MM.1S (cell line): ENCODE measurements at regions not wholly inside any gene's neighbourhood (a gene's known extent, or its start where the extent isn't known, plus 50 kb on each side); places are given as distances from the start of the nearest gene placed in this dataset.

Experiments
- DNase-seq: peaks from one replicate; pipeline ENCODE4 v3.0.0-alpha.2; 2015
- H2AFZ ChIP-seq: fragments of 300-600 bp; sonication (generic); 2 replicates; pipeline ENCODE4 v1.6.0; 2016; ENCODE audit warnings: antibody characterized with exemption, low read length
- H3F3A ChIP-seq: fragments of 300-600 bp; sonication (generic); 2 replicates; pipeline ENCODE4 v1.6.1; 2016; ENCODE audit warnings: mild to moderate bottlenecking, antibody characterized with exemption, low read length, moderate library complexity, mixed read lengths; ENCODE audit not compliant: insufficient read depth
- H3K27ac ChIP-seq: fragments of 300-600 bp; sonication (generic); 2 replicates; pipeline ENCODE4 v1.5.1; 2016; ENCODE audit warnings: mild to moderate bottlenecking, low read length
- H3K27me3 ChIP-seq: fragments of 300-600 bp; sonication (generic); replicated peaks from 2 replicates; pipeline ENCODE4 v1.6.0; 2016; ENCODE audit warnings: low read length; ENCODE audit not compliant: insufficient read depth
- H3K36me3 ChIP-seq: fragments of 300-600 bp; sonication (generic); replicated peaks from 2 replicates; pipeline ENCODE4 v1.6.1; 2016; ENCODE audit warnings: mild to moderate bottlenecking, low read length, mixed read lengths; ENCODE audit not compliant: insufficient read depth
- H3K4me1 ChIP-seq: fragments of 300-600 bp; sonication (generic); 2 replicates; pipeline ENCODE4 v1.6.1; 2016; ENCODE audit warnings: low read length, mixed read lengths
- H3K4me2 ChIP-seq: fragments of 300-600 bp; sonication (generic); 2 replicates; pipeline ENCODE4 v1.6.0; 2016; ENCODE audit warnings: low read depth, low read length
- H3K4me3 ChIP-seq: fragments of 300-600 bp; sonication (generic); 2 replicates; pipeline ENCODE4 v1.5.1; 2016; ENCODE audit warnings: low read length, mixed read lengths
- H3K79me2 ChIP-seq: fragments of 300-600 bp; sonication (generic); 2 replicates; pipeline ENCODE4 v1.6.1; 2016; ENCODE audit warnings: mixed run types, low read length, mixed read lengths
- H3K9ac ChIP-seq: fragments of 300-600 bp; sonication (generic); 2 replicates; pipeline ENCODE4 v1.6.1; 2016; ENCODE audit warnings: low read length, mixed read lengths
- H3K9me2 ChIP-seq: fragments of 300-600 bp; sonication (generic); replicated peaks from 2 replicates; pipeline ENCODE4 v1.6.1; 2016; ENCODE audit warnings: mild to moderate bottlenecking, low read length, mixed read lengths; ENCODE audit not compliant: insufficient read depth
- H3K9me3 ChIP-seq: fragments of 300-600 bp; sonication (generic); replicated peaks from 2 replicates; pipeline ENCODE4 v1.6.1; 2016; ENCODE audit warnings: mild to moderate bottlenecking, low read length, mixed read lengths; ENCODE audit not compliant: insufficient read depth
- H4K20me1 ChIP-seq: fragments of 300-600 bp; sonication (generic); 2 replicates; pipeline ENCODE4 v1.6.1; 2016; ENCODE audit warnings: mild to moderate bottlenecking, low read length, moderate library complexity, mixed read lengths; ENCODE audit not compliant: insufficient read depth
- EZH2 ChIP-seq: fragments of 300-600 bp; sonication (generic); optimal IDR thresholded peaks from 2 replicates; pipeline ENCODE3; 2017; ENCODE audit warnings: low read depth, mild to moderate bottlenecking, antibody characterized with exemption, low read length, mixed read lengths
- EZH2phosphoT487 ChIP-seq: fragments of 300-600 bp; sonication (generic); IDR thresholded peaks from 2 replicates; pipeline ENCODE4 v1.6.1; 2018; ENCODE audit warnings: antibody characterized with exemption, low read length
- TF ChIP-seq, protein P1 (sequence below): fragments of 300-600 bp; sonication (generic); IDR thresholded peaks from 2 replicates; pipeline ENCODE4 v1.5.1; 2016; ENCODE audit warnings: antibody characterized with exemption, low read length, mixed read lengths

- H3F3A ChIP-seq = no peaks in the 10 kb centered on the region
- no peaks in the 10 kb centered on the region for H3K4me1 ChIP-seq
- no peak overlapping the region for H3K9ac ChIP-seq
- no peaks in the 10 kb centered on the region for H3K79me2 ChIP-seq
- no peak for TF ChIP-seq EZH2
- TF ChIP-seq, protein P1, sequence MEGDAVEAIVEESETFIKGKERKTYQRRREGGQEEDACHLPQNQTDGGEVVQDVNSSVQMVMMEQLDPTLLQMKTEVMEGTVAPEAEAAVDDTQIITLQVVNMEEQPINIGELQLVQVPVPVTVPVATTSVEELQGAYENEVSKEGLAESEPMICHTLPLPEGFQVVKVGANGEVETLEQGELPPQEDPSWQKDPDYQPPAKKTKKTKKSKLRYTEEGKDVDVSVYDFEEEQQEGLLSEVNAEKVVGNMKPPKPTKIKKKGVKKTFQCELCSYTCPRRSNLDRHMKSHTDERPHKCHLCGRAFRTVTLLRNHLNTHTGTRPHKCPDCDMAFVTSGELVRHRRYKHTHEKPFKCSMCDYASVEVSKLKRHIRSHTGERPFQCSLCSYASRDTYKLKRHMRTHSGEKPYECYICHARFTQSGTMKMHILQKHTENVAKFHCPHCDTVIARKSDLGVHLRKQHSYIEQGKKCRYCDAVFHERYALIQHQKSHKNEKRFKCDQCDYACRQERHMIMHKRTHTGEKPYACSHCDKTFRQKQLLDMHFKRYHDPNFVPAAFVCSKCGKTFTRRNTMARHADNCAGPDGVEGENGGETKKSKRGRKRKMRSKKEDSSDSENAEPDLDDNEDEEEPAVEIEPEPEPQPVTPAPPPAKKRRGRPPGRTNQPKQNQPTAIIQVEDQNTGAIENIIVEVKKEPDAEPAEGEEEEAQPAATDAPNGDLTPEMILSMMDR = no peak
- no peak for TF ChIP-seq EZH2phosphoT487
- H3K9me3 ChIP-seq = no peaks in the 10 kb centered on the region
- H3K36me3 ChIP-seq = no peaks in the 10 kb centered on the region
- no peaks in the 10 kb centered on the region for H3K9me2 ChIP-seq
- H3K27me3 ChIP-seq = no peaks in the 10 kb centered on the region
- H4K20me1 ChIP-seq = no peaks in the 10 kb centered on the region
- no peak overlapping the region for H3K4me3 ChIP-seq
- no peak for DNase-seq
- H3K27ac ChIP-seq = no peak overlapping the region
- no peak overlapping the region for H3K4me2 ChIP-seq
- H2AFZ ChIP-seq = no peak overlapping the region
These were observed 52.1 kb downstream of the PITPNM2 start for GRCh38 chr12:123098780-123099179.

DNA sequence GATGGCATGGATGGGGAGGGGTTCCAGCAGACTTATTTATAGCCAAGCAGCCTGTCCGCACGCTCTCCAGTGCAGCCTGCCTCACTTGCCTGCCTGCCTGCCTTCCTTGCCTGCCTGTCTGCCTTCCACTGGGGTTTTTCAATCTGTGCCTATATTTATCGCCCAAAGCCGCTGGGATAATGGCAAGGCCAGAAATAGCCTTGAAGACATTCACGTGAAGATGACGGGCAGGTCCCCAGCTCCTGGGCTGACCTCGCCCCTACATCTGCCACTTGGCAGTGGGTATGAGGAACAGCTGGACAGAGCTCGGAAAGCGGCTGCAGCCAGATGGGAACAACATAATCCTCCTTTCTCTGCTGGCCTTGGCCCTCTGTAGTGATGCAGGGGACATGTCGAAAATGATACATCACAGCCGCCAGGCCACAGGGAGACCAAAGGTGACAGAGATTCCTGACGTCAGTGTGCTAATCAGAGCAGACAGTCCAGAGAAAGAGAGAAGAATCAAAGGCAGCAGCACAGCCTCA, 53.3 kb downstream of the PITPNM2 start:
- TF ChIP-seq EZH2 (no peak), EZH2phosphoT487 (no peak)
- TF ChIP-seq, protein P1 = no peak
- Histone ChIP-seq H3K9ac (no peak overlapping the region), H3K4me3 (no peak overlapping the region), H3K36me3 (no peaks in the 10 kb centered on the region), H3K9me3 (no peaks in the 10 kb centered on the region), H3K79me2 (no peaks in the 10 kb centered on the region), H3K4me1 (no peaks in the 10 kb centered on the region), H4K20me1 (no peaks in the 10 kb centered on the region), H3K27me3 (no peaks in the 10 kb centered on the region), H3K4me2 (no peak overlapping the region), H3K27ac (no peak overlapping the region), H3K9me2 (no peaks in the 10 kb centered on the region), H2AFZ (no peak overlapping the region), H3F3A (no peaks in the 10 kb centered on the region)
- DNase-seq = no peak

GRCh38 chr12:123096741-123097140, 54.1 kb downstream of the PITPNM2 start:
- TF ChIP-seq EZH2 (no peak), EZH2phosphoT487 (no peak)
- TF ChIP-seq, protein P1 = no peak
- Histone ChIP-seq H3K4me1 (no peaks in the 10 kb centered on the region), H3K4me3 (no peak overlapping the region), H3K79me2 (no peaks in the 10 kb centered on the region), H3K9ac (no peak overlapping the region), H3K27me3 (no peaks in the 10 kb centered on the region), H3K4me2 (no peak overlapping the region), H4K20me1 (no peaks in the 10 kb centered on the region), H3F3A (no peaks in the 10 kb centered on the region), H3K9me3 (no peaks in the 10 kb centered on the region), H3K27ac (no peak overlapping the region), H3K9me2 (no peaks in the 10 kb centered on the region), H2AFZ (no peak overlapping the region), H3K36me3 (no peaks in the 10 kb centered on the region)
- no peak for DNase-seq
